ENCODE measurements at regions not wholly inside any gene's neighbourhood (a gene's known extent, or its start where the extent isn't known, plus 50 kb on each side); places are given as distances from the start of the nearest gene placed in this dataset.

DNA sequence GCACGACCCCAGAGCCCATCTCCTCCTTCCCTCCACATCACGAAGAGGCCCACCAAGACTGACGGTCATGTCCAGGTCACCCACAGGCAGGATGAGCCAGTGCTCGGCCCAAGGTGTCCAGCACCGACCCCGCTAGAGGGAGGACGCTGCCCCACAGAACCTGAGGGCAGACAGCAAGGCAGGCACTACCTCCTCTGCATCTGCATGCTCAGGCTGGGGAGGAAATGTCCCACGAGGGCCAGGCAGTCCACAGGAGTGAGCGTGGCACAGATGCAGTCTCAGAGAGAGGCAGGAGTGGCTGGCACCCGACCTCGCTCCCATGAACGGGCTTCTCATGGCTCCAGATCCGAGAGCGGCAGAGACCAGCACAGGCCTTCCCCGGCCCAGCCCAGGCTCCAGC lies 133.2 kb downstream of the TUBA3C start (continued):
- TF ChIP-seq, protein P1, sequence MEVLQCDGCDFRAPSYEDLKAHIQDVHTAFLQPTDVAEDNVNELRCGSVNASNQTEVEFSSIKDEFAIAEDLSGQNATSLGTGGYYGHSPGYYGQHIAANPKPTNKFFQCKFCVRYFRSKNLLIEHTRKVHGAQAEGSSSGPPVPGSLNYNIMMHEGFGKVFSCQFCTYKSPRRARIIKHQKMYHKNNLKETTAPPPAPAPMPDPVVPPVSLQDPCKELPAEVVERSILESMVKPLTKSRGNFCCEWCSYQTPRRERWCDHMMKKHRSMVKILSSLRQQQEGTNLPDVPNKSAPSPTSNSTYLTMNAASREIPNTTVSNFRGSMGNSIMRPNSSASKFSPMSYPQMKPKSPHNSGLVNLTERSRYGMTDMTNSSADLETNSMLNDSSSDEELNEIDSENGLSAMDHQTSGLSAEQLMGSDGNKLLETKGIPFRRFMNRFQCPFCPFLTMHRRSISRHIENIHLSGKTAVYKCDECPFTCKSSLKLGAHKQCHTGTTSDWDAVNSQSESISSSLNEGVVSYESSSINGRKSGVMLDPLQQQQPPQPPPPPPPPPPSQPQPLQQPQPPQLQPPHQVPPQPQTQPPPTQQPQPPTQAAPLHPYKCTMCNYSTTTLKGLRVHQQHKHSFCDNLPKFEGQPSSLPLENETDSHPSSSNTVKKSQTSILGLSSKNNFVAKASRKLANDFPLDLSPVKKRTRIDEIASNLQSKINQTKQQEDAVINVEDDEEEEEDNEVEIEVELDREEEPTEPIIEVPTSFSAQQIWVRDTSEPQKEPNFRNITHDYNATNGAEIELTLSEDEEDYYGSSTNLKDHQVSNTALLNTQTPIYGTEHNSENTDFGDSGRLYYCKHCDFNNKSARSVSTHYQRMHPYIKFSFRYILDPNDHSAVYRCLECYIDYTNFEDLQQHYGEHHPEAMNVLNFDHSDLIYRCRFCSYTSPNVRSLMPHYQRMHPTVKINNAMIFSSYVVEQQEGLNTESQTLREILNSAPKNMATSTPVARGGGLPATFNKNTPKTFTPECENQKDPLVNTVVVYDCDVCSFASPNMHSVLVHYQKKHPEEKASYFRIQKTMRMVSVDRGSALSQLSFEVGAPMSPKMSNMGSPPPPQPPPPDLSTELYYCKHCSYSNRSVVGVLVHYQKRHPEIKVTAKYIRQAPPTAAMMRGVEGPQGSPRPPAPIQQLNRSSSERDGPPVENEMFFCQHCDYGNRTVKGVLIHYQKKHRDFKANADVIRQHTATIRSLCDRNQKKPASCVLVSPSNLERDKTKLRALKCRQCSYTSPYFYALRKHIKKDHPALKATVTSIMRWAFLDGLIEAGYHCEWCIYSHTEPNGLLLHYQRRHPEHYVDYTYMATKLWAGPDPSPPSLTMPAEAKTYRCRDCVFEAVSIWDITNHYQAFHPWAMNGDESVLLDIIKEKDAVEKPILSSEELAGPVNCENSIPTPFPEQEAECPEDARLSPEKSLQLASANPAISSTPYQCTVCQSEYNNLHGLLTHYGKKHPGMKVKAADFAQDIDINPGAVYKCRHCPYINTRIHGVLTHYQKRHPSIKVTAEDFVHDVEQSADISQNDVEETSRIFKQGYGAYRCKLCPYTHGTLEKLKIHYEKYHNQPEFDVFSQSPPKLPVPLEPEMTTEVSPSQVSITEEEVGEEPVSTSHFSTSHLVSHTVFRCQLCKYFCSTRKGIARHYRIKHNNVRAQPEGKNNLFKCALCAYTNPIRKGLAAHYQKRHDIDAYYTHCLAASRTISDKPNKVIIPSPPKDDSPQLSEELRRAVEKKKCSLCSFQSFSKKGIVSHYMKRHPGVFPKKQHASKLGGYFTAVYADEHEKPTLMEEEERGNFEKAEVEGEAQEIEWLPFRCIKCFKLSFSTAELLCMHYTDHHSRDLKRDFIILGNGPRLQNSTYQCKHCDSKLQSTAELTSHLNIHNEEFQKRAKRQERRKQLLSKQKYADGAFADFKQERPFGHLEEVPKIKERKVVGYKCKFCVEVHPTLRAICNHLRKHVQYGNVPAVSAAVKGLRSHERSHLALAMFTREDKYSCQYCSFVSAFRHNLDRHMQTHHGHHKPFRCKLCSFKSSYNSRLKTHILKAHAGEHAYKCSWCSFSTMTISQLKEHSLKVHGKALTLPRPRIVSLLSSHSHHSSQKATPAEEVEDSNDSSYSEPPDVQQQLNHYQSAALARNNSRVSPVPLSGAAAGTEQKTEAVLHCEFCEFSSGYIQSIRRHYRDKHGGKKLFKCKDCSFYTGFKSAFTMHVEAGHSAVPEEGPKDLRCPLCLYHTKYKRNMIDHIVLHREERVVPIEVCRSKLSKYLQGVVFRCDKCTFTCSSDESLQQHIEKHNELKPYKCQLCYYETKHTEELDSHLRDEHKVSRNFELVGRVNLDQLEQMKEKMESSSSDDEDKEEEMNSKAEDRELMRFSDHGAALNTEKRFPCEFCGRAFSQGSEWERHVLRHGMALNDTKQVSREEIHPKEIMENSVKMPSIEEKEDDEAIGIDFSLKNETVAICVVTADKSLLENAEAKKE (CRISPR knock-in tag; IDR thresholded peaks at IDR 0.05): no peak
- TF ChIP-seq CREB1 (CRISPR knock-in tag; IDR thresholded peaks at IDR 0.05; ENCODE audit: low read depth): no peak
- TF ChIP-seq ZNF331 (CRISPR knock-in tag; IDR thresholded peaks at IDR 0.05; ENCODE audit: low read depth): no peak
- TF ChIP-seq ZNF114 (CRISPR knock-in tag; IDR thresholded peaks at IDR 0.05): no peak
- TF ChIP-seq, protein P2, sequence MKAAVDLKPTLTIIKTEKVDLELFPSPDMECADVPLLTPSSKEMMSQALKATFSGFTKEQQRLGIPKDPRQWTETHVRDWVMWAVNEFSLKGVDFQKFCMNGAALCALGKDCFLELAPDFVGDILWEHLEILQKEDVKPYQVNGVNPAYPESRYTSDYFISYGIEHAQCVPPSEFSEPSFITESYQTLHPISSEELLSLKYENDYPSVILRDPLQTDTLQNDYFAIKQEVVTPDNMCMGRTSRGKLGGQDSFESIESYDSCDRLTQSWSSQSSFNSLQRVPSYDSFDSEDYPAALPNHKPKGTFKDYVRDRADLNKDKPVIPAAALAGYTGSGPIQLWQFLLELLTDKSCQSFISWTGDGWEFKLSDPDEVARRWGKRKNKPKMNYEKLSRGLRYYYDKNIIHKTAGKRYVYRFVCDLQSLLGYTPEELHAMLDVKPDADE (IDR thresholded peaks at IDR 0.05): no peak
- TF ChIP-seq EZH2phosphoT487 (IDR thresholded peaks at IDR 0.05; ENCODE audit: unreplicated experiment): no peak

DNA sequence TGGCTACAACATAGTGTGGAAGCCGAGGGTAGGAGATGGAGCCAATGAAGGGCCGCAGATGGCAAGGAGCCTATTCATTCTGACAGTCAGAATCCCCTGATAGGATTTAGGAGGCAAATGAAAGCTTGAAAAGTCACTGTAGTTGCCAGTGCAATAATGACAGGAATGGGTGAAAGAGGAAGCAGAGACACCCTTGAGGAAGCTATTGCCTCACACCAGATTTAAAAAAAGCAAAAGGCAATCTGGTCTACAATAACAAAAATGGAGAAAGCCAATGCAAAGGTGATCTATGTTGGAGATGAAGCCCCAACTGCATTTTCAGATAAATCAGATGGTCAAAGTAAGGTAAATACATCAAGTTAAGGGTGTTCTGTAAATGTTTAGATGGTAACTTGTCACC lies 158.5 kb downstream of the TUBA3C start:
- DNase-seq (ENCODE audit: low spot score) (no peak), ATAC-seq (no peak)
- H3F3A ChIP-seq (replicated peaks; ENCODE audit: low read depth): no peaks in the 10 kb centered on the region
- H3K36me3 ChIP-seq (ENCODE audit: insufficient read depth): no peaks in the 10 kb centered on the region; the same call in 1 of the 2 replicates
- no peaks in the 10 kb centered on the region for H3K9me2 ChIP-seq (ENCODE audit: insufficient read depth)
- peaks cover 94% of the 10 kb centered on the region for H3K9me3 Mint-ChIP-seq
- H3K27ac Mint-ChIP-seq: no peak overlapping the region
- no peak overlapping the region for H3K4me3 Mint-ChIP-seq
- no peaks in the 10 kb centered on the region for H3K79me2 ChIP-seq (replicated peaks; ENCODE audit: insufficient read depth)
- peaks cover 3% of the 10 kb centered on the region for H3K27me3 Mint-ChIP-seq (ENCODE audit: insufficient read depth, low read depth, poor library complexity)
- no peak overlapping the region for H3K4me3 ChIP-seq
- H3K4me2 ChIP-seq: no peak overlapping the region
- H3K4me1 ChIP-seq (ENCODE audit: insufficient read depth): no peaks in the 10 kb centered on the region
- H2AFZ ChIP-seq: no peak overlapping the region
- H3K27ac ChIP-seq (ENCODE audit: low read depth): no peak overlapping the region
- H3K4me1 Mint-ChIP-seq: no peaks in the 10 kb centered on the region
- peaks cover 20% of the 10 kb centered on the region; the same call in 2 of the 3 replicates for H3K36me3 Mint-ChIP-seq (ENCODE audit: low read depth)
- no peaks in the 10 kb centered on the region for H4K20me1 ChIP-seq (replicated peaks; ENCODE audit: insufficient read depth)
- H3K27me3 ChIP-seq (ENCODE audit: insufficient read depth): no peaks in the 10 kb centered on the region
- TF ChIP-seq NANOG (IDR thresholded peaks at IDR 0.05; ENCODE audit: borderline replicate concordance): no peak
- TF ChIP-seq EZH2phosphoT487 (IDR thresholded peaks at IDR 0.05; ENCODE audit: unreplicated experiment): no peak
- TF ChIP-seq CREB1 (CRISPR knock-in tag; IDR thresholded peaks at IDR 0.05; ENCODE audit: low read depth): no peak
- TF ChIP-seq, protein P3, sequence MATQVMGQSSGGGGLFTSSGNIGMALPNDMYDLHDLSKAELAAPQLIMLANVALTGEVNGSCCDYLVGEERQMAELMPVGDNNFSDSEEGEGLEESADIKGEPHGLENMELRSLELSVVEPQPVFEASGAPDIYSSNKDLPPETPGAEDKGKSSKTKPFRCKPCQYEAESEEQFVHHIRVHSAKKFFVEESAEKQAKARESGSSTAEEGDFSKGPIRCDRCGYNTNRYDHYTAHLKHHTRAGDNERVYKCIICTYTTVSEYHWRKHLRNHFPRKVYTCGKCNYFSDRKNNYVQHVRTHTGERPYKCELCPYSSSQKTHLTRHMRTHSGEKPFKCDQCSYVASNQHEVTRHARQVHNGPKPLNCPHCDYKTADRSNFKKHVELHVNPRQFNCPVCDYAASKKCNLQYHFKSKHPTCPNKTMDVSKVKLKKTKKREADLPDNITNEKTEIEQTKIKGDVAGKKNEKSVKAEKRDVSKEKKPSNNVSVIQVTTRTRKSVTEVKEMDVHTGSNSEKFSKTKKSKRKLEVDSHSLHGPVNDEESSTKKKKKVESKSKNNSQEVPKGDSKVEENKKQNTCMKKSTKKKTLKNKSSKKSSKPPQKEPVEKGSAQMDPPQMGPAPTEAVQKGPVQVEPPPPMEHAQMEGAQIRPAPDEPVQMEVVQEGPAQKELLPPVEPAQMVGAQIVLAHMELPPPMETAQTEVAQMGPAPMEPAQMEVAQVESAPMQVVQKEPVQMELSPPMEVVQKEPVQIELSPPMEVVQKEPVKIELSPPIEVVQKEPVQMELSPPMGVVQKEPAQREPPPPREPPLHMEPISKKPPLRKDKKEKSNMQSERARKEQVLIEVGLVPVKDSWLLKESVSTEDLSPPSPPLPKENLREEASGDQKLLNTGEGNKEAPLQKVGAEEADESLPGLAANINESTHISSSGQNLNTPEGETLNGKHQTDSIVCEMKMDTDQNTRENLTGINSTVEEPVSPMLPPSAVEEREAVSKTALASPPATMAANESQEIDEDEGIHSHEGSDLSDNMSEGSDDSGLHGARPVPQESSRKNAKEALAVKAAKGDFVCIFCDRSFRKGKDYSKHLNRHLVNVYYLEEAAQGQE (IDR thresholded peaks at IDR 0.05; ENCODE audit: unreplicated experiment): no peak
- no peak for TF ChIP-seq EZH2 (IDR thresholded peaks at IDR 0.05; ENCODE audit: low read depth, unreplicated experiment)
- no peak for TF ChIP-seq STAT1 (IDR thresholded peaks at IDR 0.05; ENCODE audit: unreplicated experiment)
- TF ChIP-seq ZNF114 (CRISPR knock-in tag; IDR thresholded peaks at IDR 0.05): no peak
- TF ChIP-seq, protein P4, sequence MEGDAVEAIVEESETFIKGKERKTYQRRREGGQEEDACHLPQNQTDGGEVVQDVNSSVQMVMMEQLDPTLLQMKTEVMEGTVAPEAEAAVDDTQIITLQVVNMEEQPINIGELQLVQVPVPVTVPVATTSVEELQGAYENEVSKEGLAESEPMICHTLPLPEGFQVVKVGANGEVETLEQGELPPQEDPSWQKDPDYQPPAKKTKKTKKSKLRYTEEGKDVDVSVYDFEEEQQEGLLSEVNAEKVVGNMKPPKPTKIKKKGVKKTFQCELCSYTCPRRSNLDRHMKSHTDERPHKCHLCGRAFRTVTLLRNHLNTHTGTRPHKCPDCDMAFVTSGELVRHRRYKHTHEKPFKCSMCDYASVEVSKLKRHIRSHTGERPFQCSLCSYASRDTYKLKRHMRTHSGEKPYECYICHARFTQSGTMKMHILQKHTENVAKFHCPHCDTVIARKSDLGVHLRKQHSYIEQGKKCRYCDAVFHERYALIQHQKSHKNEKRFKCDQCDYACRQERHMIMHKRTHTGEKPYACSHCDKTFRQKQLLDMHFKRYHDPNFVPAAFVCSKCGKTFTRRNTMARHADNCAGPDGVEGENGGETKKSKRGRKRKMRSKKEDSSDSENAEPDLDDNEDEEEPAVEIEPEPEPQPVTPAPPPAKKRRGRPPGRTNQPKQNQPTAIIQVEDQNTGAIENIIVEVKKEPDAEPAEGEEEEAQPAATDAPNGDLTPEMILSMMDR (conservative IDR thresholded peaks at IDR 0.05; ENCODE audit: low read depth in 2 of 2): no peak
- no peak for TF ChIP-seq ZNF331 (CRISPR knock-in tag; IDR thresholded peaks at IDR 0.05; ENCODE audit: low read depth)
- no peak for TF ChIP-seq POLR2AphosphoS5 (IDR thresholded peaks at IDR 0.05; ENCODE audit: low read depth)

Data from GM23338 (cell line).